GM12878 (cell line): ENCODE measurements at regions not wholly inside any gene's neighbourhood (a gene's known extent, or its start where the extent isn't known, plus 50 kb on each side); places are given as distances from the start of the nearest gene placed in this dataset.

Experiments used
- ATAC-seq: fragments of 200-7000 bp; cut with Tn5 transposase; 3 replicates; pipeline ENCODE4 v1.9.1; 2020; ENCODE audit warnings: mild to moderate bottlenecking, moderate library complexity
- BruUV-seq: library from RNA; stranded (reverse); fragments of 400-500 nt; replicated peaks from 2 replicates; lab custom pipeline; 2021; lab: Mats Ljungman, UMichigan
- CTCF ChIA-PET: fragments of 300-600 bp; sonication (Branson Sonifier 250); formaldehyde crosslinking; extraction: SDS; loops from one replicate; lab custom pipeline; 2021; ENCODE audit warnings: inconsistent platforms; lab: Yijun Ruan, JAX
- POLR2A ChIA-PET: fragments of 350-600 bp; formaldehyde crosslinking; extraction: SDS; loops from one replicate; lab custom pipeline; 2021; ENCODE audit warnings: inconsistent platforms; lab: Charles Lee
- RAD21 ChIA-PET: fragments of 300-600 bp; sonication (Branson Sonifier 250); formaldehyde crosslinking; loops from one replicate; lab custom pipeline; 2023; ENCODE audit warnings: antibody characterized with exemption; ENCODE audit not compliant: unreplicated experiment; lab: Charles Lee
- SMC1A ChIA-PET: fragments of 300-600 bp; sonication (Branson Sonifier 250); formaldehyde crosslinking; loops from one replicate; lab custom pipeline; 2023; ENCODE audit not compliant: unreplicated experiment, uncharacterized antibody; lab: Charles Lee
- DNase-seq: peaks from one replicate; pipeline ENCODE4 v3.0.0-alpha.2; 2011; ENCODE audit warnings: low read depth, low spot score
- FAIRE-seq: peaks from 3 replicates; lab custom pipeline; 2011; peaks lifted over from hg19 to GRCh38; lab: Jason Lieb, UNC
- H2AFZ ChIP-seq: 2 replicates; pipeline ENCODE4 v1.6.0; 2011; ENCODE audit warnings: low read depth, low read length, control low read depth; ENCODE audit not compliant: control insufficient read depth
- H3K27ac ChIP-seq: 2 replicates; pipeline ENCODE4 v1.5.1; 2011; ENCODE audit warnings: control low read depth; ENCODE audit not compliant: control insufficient read depth, insufficient read depth
- H3K27me3 ChIP-seq, 2 experiments: replicated peaks in 1 of 2; 2 replicates each; pipeline versions ENCODE4 v1.6.0 to v1.6.1; 2011; ENCODE audit warnings: low read length in 1 of 2; ENCODE audit not compliant: control insufficient read depth in 2 of 2, insufficient read depth in 2 of 2
- H3K36me3 ChIP-seq, 2 experiments: 2 replicates each; pipeline ENCODE4 v1.5.1; 2011; ENCODE audit warnings: low read length in 1 of 2; ENCODE audit not compliant: control insufficient read depth in 2 of 2, insufficient read depth in 2 of 2
- H3K4me1 ChIP-seq: 2 replicates; pipeline ENCODE4 v1.6.1; 2011; ENCODE audit warnings: mild to moderate bottlenecking, low read length, moderate library complexity, mixed read lengths; ENCODE audit not compliant: control insufficient read depth, insufficient read depth
- H3K4me2 ChIP-seq: 2 replicates; pipeline ENCODE4 v1.6.0; 2011; ENCODE audit warnings: control low read depth; ENCODE audit not compliant: control insufficient read depth, insufficient read depth
- H3K4me3 ChIP-seq: fragments of 200-600 bp; sonication (generic); 2 replicates; pipeline ENCODE4 v1.5.1; 2016
- H3K79me2 ChIP-seq: 2 replicates; pipeline ENCODE4 v1.6.0; 2011; ENCODE audit warnings: low read length; ENCODE audit not compliant: control insufficient read depth, insufficient read depth
- H3K9ac ChIP-seq: 2 replicates; pipeline ENCODE4 v1.8.0; 2011; ENCODE audit warnings: low read length, control low read depth, mixed read lengths; ENCODE audit not compliant: control insufficient read depth, insufficient read depth
- H3K9me3 ChIP-seq: replicated peaks from 3 replicates; pipeline ENCODE4 v1.5.1; 2011; ENCODE audit warnings: mild to moderate bottlenecking, low read length; ENCODE audit not compliant: control insufficient read depth, insufficient read depth
- H4K20me1 ChIP-seq: 2 replicates; pipeline ENCODE4 v1.6.0; 2011; ENCODE audit not compliant: control insufficient read depth, insufficient read depth
- CBX5 ChIP-seq: sonication (generic); IDR thresholded peaks from 2 replicates; pipeline ENCODE4 v1.6.1; 2016; ENCODE audit warnings: low read depth, moderate library complexity, mild to moderate bottlenecking, inconsistent platforms
- EGR1 ChIP-seq, 2 experiments: IDR thresholded peaks; 1 replicate in 1 of 2; 2 replicates in 1 of 2; pipeline ENCODE4 v1.6.1; 2011 to 2012; ENCODE audit warnings: low read depth in 2 of 2, low read length in 2 of 2, borderline replicate concordance in 1 of 2, mild to moderate bottlenecking in 1 of 2, moderate library complexity in 1 of 2
- EZH2 ChIP-seq: IDR thresholded peaks from 2 replicates; pipeline ENCODE4 v1.6.1; 2012; ENCODE audit warnings: low read depth, mild to moderate bottlenecking, control low read depth, inconsistent platforms, low read length, borderline replicate concordance; ENCODE audit not compliant: control insufficient read depth
- GABPA ChIP-seq: IDR thresholded peaks from 2 replicates; pipeline ENCODE4 v1.6.1; 2014; ENCODE audit warnings: antibody characterized with exemption, low read depth, mild to moderate bottlenecking, inconsistent platforms
- MYB ChIP-seq: fragments of 150-350 bp; IDR thresholded peaks from 2 replicates; pipeline ENCODE4 v1.6.1; 2014; ENCODE audit warnings: mild to moderate bottlenecking, low read depth, low read length, borderline replicate concordance
- RAD21 ChIP-seq: IDR thresholded peaks from 2 replicates; pipeline ENCODE4 v1.6.1; 2011; ENCODE audit warnings: mild to moderate bottlenecking, low read depth, low read length, moderate library complexity; ENCODE audit not compliant: insufficient read depth
- RAD51 ChIP-seq: fragments of 450-650 bp; IDR thresholded peaks from 2 replicates; pipeline ENCODE4 v1.6.1; 2016; ENCODE audit warnings: moderate library complexity, mild to moderate bottlenecking, inconsistent platforms
- SMAD1 ChIP-seq: fragments of 450-650 bp; IDR thresholded peaks from 2 replicates; pipeline ENCODE4 v1.6.1; 2018; ENCODE audit warnings: mild to moderate bottlenecking, low read depth; ENCODE audit not compliant: partially characterized antibody
- SMARCA5 ChIP-seq: fragments of 450-650 bp; IDR thresholded peaks from 2 replicates; pipeline ENCODE4 v1.6.1; 2017; ENCODE audit warnings: mild to moderate bottlenecking
- TAF1 ChIP-seq: IDR thresholded peaks from 2 replicates; pipeline ENCODE4 v1.6.1; 2011; ENCODE audit warnings: mild to moderate bottlenecking, low read depth, low read length, borderline replicate concordance
- ZBTB4 ChIP-seq: fragments of 450-650 bp; formaldehyde crosslinking; IDR thresholded peaks from 2 replicates; pipeline ENCODE4 v1.4.0; 2022; ENCODE audit warnings: mild to moderate bottlenecking, moderate library complexity
- ZNF274 ChIP-seq: IDR thresholded peaks from one replicate; pipeline ENCODE4 v1.8.0; 2011; ENCODE audit not compliant: insufficient read length, insufficient read depth
- ZSCAN29 ChIP-seq: fragments of 450-650 bp; IDR thresholded peaks from 2 replicates; pipeline ENCODE4 v1.6.1; 2017; ENCODE audit warnings: mild to moderate bottlenecking, moderate library complexity
- WGBS: methylation state at CpG from one replicate; pipeline ENCODE4 v1.1.6; 2016; ENCODE audit warnings: low lambda C conversion rate; ENCODE audit not compliant: insufficient replicate concordance, insufficient coverage; ENCODE audit errors: missing lambda C conversion rate; 5-methylcytosine and 5-hydroxymethylcytosine counted together
- in situ Hi-C: fragments of 300-500 bp; cut with MboI; formaldehyde crosslinking; loops from 9 replicates; pipeline ENCODE4 v1.14.3; 2018; ENCODE audit warnings: mixed read lengths
- intact Hi-C: fragments of 100-400 bp; cut with micrococcal nuclease; formaldehyde crosslinking; loops from one replicate; pipeline ENCODE4 v1.14.2; 2022; ENCODE audit not compliant: unreplicated experiment
- TF ChIP-seq, protein P1 (sequence below): fragments of 450-650 bp; IDR thresholded peaks from 2 replicates; pipeline ENCODE4 v1.6.1; 2017; ENCODE audit warnings: low read depth, mild to moderate bottlenecking, moderate library complexity

DNA sequence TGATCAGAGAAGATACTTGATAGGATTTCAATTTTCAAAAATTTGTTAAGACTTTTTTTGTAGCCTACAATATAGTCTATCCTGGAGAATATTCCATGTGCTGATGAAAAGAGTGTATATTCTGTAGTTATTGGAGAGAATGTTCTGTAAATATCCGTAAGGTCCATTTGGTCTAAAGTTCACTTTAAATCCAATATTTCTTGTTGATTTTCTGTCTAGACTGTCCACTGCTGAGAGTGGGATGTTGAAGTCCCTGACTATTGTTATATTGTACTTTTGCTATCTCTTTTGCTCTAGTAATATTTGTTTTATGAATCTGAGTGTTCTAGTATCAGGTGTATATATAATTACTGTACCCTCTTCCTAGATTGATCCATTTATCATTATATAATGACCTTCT lies 406.2 kb upstream of the CNTN4 start:
- Histone ChIP-seq H3K27ac (no peak overlapping the region), H3K79me2 (no peaks in the 10 kb centered on the region), H2AFZ (no peak overlapping the region), H3K36me3 (no peaks in the 10 kb centered on the region), H3K27me3 (no peaks in the 10 kb centered on the region), H3K4me3 (no peak overlapping the region), H3K4me1 (no peaks in the 10 kb centered on the region), H3K9me3 (no peaks in the 10 kb centered on the region)
- RAD21 ChIA-PET, result no interaction called here
- SMC1A ChIA-PET, result no interaction called here
- POLR2A ChIA-PET, result no interaction called here
- BruUV-seq, result no TSS peak
- DNase-seq, result no peak
- no peak for TF ChIP-seq MYB
- TF ChIP-seq, protein P1, sequence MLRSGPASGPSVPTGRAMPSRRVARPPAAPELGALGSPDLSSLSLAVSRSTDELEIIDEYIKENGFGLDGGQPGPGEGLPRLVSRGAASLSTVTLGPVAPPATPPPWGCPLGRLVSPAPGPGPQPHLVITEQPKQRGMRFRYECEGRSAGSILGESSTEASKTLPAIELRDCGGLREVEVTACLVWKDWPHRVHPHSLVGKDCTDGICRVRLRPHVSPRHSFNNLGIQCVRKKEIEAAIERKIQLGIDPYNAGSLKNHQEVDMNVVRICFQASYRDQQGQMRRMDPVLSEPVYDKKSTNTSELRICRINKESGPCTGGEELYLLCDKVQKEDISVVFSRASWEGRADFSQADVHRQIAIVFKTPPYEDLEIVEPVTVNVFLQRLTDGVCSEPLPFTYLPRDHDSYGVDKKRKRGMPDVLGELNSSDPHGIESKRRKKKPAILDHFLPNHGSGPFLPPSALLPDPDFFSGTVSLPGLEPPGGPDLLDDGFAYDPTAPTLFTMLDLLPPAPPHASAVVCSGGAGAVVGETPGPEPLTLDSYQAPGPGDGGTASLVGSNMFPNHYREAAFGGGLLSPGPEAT, result no peak
- TF ChIP-seq, all 136 proteins: peak for 0
- Histone ChIP-seq H4K20me1 (no peaks in the 10 kb centered on the region), H3K4me2 (no peak overlapping the region), H3K9ac (no peak overlapping the region)
- CTCF ChIA-PET, result no interaction called here
- ATAC-seq (no peak), FAIRE-seq (no peak)
- in situ Hi-C loops, result no loop called here
- intact Hi-C loops, result no loop called here
- 100% methylated on average over 1 of the region's 1 CpG for WGBS

GRCh38 chr3:1693145-1693544 lies 405.5 kb upstream of the CNTN4 start:
- RAD21 ChIA-PET, result no interaction called here
- Histone ChIP-seq H3K4me3 (no peak overlapping the region), H3K9me3 (no peaks in the 10 kb centered on the region), H3K4me1 (no peaks in the 10 kb centered on the region), H3K36me3 (no peaks in the 10 kb centered on the region), H3K9ac (no peak overlapping the region), H3K27ac (no peak overlapping the region), H3K79me2 (no peaks in the 10 kb centered on the region), H3K27me3 (no peaks in the 10 kb centered on the region), H4K20me1 (no peaks in the 10 kb centered on the region), H2AFZ (no peak overlapping the region), H3K4me2 (no peak overlapping the region)
- POLR2A ChIA-PET, result no interaction called here
- FAIRE-seq, result no peak
- 4% methylated on average over 2 of the region's 2 CpGs for WGBS
- ATAC-seq, result peak; percentile 52
- CTCF ChIA-PET, result no interaction called here
- DNase-seq, result no peak
- BruUV-seq, result no TSS peak
- intact Hi-C loops (no loop called here), in situ Hi-C loops (no loop called here)
- SMC1A ChIA-PET, result no interaction called here
- TF ChIP-seq CBX5 (no peak), EGR1 (IDR thresholded peaks at IDR 0.05; ENCODE audit: borderline replicate concordance in 1 of 2, low read depth in 2 of 2, low read length in 2 of 2) (no peak), ZBTB4 (CRISPR knock-in tag) (no peak), GABPA (no peak), EZH2 (no peak), RAD51 (no peak), ZNF274 (no peak), SMAD1 (no peak), ZSCAN29 (no peak), TAF1 (no peak), SMARCA5 (no peak), RAD21 (no peak)
